GM19438 (cell line): ENCODE measurements at regions not wholly inside any gene's neighbourhood (a gene's known extent, or its start where the extent isn't known, plus 50 kb on each side); places are given as distances from the start of the nearest gene placed in this dataset.

Source experiments
- ATAC-seq: cut with Tn5 transposase; IDR thresholded peaks from one replicate; pipeline ENCODE4 v1.9.1; 2021; ENCODE audit warnings: low read depth; ENCODE audit not compliant: unreplicated experiment

DNA sequence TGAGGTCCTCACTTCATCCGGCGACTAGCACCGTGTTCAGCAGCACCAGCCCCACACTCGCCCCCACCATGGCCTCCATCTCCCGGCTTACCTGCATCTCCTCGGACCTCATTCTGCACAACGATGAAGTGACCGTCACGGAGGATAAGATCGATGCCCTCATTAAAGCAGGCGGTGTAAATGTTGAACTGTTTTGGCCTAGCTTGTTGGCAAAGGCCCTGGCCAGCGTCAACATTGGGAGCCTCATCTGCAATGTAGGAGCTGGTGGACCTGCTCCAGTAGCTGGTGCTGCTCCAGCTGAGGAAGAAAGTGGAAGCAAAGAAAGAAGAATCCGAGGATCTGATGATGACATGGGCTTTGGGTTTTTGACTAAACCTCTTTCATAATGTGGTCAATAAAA is 70.5 kb upstream of the MYCN start:
- no peak for ATAC-seq

DNA sequence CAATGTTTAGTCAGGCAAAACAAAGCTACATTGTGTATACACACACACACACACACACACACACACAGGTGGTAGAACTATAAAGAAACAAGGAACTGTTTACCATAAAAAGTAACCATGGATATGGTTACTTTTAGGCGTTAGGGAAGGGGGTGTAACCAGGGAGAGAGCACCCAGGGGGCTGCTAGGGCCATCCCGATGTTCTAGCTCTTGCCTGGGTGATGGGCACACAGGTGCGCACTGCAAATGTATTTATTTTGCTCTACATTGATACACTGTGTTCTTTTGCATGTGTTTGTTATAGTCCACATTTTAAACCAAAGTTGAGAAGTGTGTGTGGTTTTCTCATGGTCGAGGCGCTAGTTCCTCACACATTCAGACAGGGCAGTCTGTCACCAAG is 69.8 kb upstream of the MYCN start:
- ATAC-seq, result no peak

DNA sequence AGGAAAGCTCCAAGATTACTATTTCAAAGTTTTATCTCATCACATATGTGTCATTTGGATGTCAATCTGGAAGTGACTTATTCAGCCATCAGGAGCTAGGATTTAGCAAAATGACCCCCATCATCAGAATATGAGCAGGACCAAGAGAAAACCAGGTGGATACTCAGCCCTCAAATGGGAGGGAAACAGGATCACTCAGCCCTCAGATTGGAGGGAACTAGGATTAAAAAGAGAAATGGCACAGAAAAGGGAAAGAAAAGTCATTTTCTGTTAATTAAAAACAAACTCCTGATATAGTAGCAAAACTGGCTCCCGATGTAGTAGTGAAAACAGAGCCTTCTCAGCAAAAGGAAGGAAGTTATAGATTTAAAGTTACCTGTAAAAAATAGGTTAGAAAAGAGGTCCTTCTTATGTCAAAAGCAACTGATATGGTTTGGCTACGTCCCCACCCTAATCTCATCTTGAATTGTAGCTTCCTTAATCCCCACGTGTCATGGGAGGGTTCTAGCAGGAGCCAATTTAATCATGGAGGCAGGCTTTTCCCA is 69.0 kb upstream of the MYCN start:
- no peak for ATAC-seq

DNA sequence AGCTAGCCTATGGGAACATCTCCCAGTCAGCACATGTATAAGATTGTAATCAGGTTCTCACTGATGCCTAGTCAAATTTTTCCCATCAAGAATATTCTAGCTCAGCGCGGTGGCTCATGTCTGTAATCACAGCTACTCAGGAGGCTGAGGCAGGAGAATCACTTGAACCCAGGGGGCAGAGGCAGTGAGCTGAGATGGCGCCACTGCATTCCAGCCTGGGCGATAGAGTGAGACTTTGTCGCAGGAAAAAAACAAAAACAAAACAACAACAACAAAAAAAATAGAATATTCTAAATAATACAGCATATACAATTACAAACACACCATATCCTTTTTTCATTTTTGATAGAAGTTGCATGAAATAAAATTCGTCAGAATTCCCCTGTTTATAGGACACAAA is 67.5 kb upstream of the MYCN start:
- ATAC-seq, result no peak

DNA sequence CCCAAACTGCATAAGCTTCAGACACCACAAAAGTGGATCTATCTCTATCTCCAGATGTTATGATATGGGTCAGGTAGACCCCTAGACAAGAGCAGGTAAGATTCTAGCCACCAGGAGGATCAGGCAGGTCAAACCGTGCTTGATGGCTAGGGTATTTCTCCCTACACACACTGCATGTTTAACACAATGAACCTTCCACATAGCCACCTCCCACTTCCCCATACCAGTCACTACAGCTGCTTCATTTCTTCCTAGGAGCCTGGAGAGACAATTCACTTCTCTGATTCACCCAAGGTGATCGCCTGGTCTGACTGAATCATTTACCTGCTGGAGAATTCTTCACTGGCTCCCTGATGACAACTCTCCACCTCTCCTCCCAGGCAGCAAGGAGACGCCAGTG is 66.0 kb upstream of the MYCN start:
- no peak for ATAC-seq

DNA sequence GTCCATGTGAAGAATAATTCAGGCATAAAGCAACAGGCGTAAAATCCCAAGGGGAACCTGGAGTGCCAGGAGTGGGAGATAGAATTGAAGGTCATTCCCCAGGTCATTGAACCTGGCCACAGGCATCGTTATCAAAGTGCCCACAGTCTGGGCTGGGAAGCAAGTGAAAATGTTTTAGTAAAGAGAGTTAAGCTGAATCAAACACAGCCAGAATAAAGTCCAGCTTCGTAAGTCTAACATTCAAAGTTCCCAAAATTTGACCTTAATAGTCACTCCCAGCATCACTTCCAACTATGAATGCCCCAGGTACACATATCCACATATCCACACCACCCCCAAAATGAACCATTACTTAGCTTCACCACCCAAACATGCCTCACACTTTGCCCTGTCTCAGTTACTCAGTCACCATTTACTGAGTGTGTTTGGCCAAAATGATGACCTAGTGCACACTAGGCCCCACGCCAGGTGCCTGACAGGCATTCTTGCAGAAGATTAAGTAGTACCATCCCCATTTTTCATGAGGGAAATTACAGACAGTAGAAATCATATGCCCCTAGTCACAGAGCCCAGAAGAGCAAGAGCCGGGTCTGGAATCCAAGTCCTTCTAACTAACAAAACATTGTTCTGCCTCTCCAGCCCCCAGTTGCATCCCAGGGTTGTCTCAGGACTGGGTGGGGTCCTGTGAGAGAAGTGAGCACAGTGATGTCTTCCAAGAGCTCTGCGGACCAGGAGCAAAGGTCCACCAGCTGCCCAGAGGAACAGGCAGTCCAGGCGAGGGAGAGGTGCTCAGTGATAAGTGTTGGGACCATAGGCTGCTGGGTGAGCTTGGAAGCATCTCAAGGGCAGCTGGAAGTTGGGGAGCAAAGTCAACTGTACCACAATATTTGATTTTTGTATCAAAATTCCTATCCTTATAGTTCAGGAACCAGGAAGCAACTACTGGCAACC is 65.2 kb upstream of the MYCN start:
- no peak for ATAC-seq

DNA sequence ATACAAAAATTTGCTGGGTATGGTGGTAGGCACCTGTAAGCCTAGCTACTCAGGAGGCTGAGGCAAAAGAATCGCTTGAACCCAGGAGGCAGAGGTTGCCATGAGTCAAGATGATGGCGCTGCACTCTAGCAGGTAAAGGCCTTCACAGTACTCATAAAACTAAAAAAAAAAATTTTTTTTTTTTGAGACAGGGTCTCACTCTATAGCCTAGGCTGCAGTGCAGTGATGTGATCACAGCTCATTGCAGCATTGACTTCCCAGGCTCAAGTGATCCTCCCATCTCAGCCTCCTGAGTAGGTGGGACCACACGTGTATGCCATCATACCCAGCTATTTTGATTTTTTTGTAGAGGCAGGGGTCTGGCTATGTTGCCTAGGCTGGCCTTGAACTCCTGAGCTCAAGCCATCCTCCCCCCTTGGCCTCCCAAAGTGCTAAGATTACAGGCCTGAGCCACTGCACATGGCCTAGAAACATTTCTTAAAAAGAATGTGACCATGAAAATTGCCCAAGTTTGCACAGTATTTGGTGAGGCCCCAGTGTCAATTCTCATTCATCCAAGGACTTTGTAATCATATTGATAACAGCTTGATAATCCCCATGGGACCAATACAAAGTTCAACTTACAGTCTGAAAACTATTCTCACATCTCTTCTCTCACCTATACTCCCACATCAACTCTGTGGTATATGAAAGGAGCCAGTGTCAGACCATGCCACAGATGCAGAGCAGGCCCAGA is 64.2 kb upstream of the MYCN start:
- no peak for ATAC-seq

DNA sequence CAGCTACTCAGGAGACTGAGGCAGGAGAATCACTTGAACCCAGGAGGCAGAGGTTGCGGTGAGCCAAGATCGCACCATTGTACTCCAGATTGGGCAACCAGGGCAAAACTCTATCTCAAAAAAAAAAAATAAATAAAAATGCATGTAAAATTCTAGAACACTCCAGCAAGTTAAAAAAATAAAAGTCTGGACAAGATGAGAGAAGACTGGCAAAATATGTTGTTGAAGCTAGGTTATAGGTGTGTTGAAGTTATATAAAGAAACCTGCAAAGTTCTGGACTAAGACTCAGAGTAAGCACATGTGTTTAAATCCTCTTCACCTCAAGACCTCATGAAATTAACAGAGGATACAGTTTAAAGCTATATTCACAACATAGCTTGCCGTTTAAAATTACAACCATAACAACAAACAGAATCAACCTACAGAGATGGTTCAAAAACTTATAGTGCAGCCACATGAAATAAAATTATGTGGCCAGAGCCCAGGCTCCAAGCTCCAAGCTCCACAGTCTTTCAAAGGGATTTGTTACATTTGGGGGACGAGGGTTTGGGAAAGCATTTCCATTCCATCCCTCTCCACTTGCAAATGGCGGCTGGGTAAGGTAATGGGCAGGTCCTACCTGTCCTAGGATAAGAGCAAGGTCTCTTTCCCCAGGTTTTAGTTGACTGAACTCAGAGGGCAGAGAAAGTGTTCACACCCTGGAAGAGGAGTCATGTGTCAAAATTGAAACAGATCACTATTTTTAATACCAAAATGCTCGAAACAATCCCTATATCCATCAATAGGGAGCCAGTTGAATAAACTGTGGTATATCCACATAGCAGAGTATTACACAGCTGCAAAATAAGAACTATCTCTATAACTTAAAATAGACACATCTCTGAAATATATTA is 59.9 kb upstream of the MYCN start:
- ATAC-seq, result no peak

DNA sequence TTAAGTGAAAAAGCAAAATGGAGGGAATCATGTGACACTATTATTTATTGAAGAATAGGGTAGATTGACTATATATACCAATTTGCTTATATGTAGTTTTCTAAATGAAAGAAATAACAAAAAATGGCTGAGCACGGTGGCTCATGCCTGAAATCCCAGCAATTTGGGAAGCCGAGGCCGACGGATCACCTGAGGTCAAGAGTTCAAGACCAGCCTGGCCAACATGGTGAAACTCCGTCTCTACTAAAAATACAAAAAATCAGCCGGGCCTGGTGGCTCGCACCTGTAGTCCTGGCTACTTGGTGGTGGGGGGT is 59.3 kb upstream of the MYCN start:
- ATAC-seq, result no peak

DNA sequence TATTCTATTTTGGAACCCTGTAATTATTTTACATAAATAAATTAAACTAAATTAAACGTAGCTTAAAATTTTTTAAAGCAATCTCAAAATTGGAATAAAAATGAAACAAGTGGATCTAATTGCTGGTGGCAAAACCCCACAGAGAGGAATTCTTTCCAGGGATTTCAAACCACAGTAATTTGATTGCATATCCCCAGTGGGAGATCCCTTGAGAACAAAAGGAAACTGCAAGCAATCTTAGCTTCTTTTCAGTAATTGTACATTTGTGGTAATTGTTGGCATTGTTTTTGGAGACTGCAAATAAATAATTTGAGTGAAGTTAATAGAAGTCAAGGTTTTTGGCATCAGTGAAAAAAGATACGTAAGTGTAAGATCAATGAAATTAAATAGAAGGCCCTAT is 58.7 kb upstream of the MYCN start:
- no peak for ATAC-seq

DNA sequence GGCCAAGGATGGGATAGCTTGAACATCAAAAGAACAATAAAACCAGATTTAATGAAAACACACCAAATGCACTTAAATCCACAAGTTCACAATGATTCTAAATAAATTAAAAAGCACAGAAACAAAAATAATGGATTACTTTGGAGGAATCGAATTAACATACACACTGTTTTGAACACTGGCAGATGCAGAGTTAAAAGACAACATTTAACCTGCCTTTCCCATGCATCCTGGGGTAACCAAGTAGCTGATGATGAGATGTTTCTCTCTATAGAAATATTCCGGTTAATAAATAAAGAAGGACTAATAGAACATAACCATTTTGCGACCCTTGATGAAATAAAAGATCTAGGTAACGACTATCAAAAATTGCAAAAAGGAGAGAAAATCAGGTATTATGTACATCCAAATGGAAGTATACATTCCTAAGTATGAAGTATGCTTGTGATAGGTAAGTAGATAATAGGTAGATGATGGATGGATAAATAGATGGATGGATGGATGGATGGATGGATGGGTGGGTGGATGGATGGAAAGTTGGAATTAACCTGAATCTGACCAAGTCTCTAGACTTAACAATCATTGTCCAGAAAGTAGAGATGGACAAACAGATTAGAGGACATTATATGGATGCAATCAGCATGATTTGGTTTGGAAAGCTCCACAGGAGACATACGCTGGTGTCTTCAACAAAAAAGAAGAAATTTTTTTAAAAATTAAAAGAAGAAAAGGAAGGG is 57.4 kb upstream of the MYCN start:
- no peak for ATAC-seq

DNA sequence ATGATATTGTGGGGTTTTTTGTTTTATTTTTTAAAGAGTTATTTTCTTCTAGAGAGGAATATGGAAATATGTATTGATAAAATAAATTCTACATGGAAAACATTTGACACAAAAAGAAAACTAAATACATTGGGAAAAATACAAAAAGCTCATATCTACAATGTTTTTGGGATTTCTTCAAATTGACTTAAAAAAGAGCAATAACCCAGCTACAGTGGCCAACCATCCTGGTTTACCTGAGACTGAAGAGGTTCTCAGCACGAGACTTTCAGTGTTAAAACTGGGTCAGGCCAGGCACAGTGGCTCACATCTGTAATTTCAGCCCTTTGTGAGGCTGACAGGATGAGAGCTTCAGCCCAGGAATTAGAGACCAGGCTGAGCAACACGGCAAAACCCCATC is 56.7 kb upstream of the MYCN start:
- no peak for ATAC-seq

DNA sequence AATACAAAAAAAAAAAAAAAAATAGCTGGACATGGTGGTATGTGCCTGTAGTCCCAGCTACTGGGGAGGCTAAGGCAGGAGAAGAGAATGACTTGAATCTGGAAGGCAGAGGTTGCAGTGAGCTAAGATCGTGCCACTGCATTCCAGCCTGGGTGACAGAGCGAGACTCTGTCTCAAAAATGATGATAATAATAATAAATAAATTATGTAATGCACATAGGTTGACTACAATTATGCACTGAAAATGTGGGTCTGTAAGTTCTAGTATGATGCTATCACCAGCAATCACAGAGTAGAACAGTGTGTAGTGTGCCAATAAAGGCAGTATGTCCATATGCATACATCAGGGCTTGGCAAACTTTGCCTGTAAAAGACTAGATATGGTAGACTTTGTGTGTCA is 55.6 kb upstream of the MYCN start:
- ATAC-seq, result no peak

DNA sequence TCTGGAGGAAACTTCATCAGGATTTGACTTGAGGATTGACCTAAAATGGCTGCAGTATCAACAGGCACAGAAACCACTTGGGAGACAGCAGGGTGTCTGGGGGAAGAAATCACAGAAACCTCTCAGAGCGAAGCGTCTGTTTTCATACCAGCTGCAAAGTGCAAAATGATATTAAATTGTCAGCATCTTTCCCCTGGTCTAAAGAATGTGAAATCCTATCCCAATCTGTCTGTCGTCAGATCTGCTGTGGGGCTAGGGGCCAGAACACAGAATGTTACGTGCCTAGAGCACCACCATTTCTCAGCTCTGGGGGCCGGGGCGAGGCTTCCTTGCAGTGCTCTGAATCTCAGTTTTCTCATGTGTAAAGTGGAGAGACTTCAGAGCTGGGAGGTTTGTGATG is 54.1 kb upstream of the MYCN start:
- no peak for ATAC-seq

DNA sequence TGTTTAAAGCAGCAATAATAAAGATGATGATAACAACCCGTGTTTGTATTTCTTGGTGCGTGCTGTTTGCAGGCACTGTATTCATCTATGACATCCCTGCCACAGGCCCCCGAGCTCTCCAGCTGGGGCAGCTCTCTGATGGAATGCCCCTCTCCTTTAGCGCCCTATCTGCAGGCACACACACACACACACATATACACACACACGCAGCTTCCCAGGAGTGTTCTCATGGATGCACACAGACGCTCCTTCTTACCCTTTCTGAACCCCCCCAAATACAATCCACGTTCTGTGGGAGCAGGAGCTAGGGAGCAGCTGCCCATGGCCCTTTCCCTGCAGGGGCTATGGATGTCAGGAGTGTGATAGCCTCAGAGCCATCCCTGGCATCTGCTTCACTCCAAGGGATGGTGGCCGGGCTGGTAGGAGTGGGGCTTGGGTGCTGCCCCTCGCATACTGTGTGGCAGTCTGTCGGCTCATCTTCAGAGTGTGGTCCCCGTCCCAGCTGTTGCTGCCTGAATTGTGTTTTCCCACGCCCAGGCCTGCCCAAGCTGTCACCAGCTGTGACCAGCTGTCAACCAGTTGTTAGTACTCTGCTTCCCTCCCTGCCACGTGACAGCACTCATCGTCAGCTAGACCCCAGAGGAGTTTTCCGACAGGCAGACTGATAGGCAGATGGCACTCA is 50.8 kb upstream of the MYCN start:
- ATAC-seq, result no peak

DNA sequence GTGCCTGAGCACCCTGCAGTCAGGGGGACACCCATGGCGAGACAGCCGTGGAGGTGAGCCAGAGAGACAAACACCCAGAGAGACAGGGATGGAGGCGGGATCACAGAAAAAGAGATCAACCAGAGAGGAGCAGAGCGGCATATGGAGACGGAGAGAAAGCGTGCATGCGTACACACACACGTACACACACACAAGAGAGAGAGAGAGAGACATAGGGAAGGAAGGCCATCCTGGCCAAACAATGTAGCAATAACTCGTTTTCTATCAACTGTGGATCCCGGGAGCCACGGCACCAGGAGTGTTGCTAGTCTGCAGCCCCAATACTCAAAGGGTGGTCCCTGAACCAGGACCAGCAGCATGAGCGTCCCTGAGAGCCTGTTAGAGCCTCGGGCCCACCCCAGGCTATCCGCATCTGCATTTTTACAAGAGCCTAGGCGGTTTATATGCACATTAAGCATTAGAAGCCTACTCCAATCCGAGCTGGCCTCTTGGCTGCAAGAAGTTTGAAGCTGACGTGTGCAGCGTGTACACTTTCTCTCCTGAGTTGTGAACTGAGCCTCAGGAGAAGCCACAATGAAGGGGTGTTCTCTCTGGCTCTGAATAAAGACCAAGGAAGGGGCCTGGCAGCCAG is 50.1 kb upstream of the MYCN start:
- ATAC-seq, result no peak
